GM21390 (cell line): ENCODE measurements at regions not wholly inside any gene's neighbourhood (a gene's known extent, or its start where the extent isn't known, plus 50 kb on each side); places are given as distances from the start of the nearest gene placed in this dataset.
"Not testable (repeated sequence)": the region's sequence is repeated elsewhere in the genome, so short reads cannot be mapped to it uniquely, and the experiment has no call there.

Experiments
- ATAC-seq: cut with Tn5 transposase; IDR thresholded peaks from one replicate; pipeline ENCODE4 v1.9.1; 2021; ENCODE audit not compliant: unreplicated experiment

DNA sequence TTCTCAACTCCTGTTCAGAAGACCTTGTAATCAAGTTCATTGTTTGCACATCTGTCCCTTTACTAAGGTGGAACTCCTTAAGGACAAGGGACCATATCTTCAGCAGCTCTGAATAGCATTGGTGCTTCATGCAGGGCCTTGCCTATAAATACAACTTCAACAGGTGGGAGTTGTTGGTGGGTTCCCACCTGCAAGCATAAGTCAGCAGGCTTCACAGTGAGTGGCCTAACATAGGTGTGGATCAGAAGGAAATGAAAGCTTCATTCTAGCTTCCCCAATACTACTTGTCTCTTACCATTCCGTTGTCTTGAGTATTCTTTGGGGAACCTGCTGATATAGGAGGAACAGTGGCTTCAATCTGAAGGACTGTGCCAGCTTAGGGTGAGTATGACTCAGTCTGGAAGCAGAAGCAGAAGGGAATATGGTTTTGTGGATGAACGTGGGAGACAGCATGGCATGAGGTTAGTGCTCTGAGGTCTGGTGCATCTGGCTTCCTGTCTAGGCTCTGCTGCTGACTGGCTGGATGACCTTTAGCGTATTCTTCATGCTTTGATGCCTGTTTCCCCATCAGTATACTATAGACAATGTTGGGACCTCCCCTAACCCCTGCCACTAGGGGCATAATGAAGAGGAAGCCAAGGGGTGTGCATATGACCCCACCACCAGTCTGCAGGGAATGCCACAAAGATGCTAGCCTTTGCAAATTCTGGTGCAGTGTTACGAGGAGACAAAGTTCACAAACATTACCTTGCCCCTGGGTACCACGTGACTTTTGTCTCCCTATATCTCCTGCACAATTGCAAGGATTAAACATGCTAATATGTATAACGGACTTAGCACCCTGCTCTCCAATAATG lies 192.3 kb downstream of the PALM2AKAP2 start:
- ATAC-seq, result peak; percentile 41

DNA sequence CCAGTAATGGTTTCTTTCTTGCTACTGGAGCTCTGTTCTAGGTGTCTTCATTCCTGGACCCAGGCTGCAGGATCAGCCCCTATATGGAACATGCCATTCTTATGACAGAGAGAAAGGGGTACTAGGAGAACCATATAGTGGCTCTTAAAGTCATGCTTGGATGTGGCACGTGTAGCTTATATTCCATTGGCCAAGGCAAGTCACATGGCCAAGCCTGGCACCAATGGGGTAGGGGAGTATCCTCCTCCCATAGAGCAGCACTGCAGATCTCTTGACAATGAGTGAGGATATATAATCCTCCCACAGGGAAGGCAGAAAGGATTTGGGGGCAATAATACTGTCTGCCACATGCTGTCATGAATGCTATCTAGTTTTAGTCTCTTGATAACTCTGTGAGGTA lies 193.3 kb downstream of the PALM2AKAP2 start:
- ATAC-seq, result no peak

DNA sequence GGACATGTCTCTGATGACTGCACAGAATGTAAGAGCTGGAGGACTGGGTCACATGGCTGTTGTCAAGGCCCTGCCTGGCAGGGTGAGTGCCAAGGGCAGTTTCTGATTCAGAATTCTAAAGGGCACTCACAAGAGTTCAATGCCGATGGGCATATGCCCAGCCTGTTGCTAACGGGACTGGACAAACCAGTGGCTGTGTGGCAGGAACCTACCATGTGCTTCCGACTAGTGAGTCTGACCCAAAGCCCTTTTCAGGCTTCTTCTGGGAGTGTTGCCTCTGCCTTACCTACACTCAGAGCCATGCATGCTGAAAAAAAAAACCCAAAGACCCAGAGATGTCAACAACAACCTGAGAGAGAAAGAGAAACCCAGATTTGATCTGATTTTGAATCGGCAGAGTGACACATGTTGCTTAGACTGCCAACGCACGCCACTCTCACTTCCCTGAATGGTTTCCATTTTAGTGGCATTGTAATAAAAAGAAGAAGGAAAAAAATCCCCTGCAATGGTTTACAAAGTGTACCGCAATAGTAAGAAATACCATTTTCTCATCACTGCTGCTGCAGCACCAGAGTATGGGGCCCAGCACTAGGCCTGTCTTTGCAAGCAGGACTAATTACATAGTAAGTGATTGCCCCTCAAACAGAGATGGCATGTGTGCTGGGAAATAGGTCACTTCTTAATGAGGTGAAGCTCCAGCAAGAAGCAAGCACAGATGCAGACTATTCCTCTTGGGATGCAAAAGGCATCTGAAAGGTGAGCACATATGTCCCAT lies 194.3 kb downstream of the PALM2AKAP2 start:
- ATAC-seq, result peak; percentile 77

DNA sequence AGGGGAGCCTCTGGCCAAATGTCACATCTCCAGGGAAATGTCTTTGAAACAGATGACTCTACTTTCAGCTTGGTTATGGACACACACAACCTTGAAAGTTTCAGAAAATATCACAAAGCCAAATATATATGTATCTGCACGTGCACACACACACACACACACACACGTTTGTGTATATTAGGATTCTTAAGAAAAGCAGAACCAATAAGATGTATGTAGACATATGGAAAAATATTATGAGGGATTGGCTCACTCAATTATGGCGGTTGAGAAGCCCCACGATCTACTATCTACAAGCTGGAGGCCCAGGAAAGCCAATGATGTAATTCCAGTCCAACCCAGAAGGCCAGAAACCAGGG lies 194.9 kb downstream of the PALM2AKAP2 start:
- peak; percentile 5 for ATAC-seq

DNA sequence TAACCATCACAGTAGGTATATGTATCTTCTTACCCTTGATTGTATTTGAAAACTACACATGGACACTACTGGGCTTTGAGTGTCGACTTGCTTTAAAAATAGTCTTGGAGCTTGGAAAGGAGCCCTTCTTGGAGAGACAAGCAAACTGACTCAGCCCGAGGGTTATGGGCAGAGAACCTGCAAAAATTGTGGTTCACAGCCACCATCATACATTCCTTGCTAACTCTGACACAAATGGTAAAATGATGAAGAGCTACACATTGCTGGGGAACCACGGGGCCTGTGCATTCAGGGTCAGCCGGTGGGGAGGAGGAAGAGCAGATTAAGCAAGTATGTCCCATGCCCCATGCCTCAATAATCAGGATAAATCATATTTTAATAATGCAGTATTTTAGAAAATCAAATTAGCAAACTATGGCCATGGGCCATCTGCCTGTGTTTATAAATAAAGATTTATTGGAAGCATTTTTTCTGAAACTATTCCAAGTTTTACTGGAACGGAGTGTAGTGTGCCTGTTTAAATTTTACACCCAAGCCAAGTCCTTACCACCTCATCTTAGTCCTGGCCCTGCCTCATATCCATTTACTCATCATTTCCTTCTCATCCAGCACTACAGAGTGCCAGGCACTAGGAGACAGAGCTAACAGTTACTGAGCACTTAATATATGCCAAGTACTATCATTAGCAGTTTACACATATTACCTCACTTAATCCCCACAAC lies 195.7 kb downstream of the PALM2AKAP2 start:
- ATAC-seq, result no peak

DNA sequence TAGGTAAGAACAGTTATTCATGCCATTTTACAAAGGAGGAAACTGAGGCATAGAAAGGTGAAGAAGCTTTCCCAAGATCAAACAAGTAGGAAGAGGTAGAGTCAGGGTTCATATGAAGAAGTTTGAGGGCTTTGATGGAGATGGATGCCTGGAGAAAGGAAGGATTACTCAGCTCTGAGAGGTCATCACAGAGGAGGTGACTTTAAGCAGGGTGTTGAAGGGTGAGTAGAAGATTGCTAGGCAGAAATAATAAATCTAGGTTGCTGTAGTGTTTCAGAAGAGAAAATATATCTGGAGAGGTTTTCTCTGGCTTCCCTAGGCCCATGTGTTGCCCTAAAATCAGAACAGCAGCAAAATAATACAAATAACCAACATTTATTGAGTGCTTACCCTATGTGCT lies 196.3 kb downstream of the PALM2AKAP2 start:
- ATAC-seq, result no peak

DNA sequence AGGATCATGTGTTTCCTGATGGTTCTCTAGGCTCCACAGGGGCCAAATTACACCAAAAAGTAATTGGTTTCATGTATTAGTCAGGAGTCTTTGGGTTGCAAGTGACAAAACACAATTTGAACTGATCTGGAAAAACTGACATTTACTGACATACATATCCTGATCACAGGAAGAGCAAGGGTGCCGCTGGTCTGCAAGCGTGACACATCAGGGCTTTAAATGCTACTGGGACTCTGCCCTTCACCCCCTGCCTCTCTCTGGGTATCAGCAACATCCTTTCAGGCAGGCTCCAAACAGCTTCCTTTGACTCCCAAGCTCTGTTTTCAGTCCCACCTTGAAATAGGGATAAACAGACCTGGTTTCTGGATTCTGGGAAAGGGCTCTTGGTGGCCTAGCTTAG lies 197.5 kb downstream of the PALM2AKAP2 start:
- ATAC-seq, result no peak

DNA sequence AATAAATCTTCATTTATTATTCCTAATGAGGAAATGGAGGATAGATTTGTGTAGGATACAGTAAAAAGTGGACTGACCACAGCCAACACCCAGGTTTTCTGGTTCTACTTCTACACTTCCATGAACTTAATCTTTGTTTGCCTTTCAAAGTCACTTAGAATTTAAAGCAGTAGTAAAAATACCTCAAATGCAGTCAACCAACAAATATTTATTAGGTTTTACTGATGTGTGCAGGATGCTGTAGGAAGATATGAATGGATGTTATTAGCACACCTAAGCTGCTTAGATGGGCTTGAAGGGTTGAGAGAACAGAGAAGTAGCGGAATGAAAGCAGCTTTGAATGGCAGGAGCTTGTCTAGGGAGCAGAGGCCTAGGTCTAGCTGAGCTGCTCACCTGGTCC lies 201.1 kb downstream of the PALM2AKAP2 start:
- ATAC-seq, result no peak

DNA sequence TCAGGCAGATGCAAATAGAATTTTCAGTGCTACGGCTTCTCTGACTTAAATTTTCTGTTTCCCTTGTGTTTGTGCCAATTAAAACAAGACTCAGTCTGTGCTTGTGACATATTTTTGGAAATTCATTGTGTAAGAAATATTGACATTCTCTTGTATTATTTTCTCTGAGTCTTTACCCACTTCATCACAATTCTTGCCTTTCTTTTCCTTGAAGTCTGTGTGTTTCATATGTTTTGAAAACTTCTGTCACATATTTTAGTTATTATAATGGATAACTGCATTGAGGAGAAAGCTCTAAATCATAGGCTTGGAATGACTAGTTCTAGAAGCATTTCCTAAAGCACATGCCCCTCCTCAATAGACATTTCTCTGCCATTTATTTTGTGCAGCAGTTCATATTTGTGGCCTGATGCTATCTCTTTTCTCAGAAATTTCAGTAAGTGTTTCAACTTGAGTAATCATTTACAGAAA lies 206.6 kb downstream of the PALM2AKAP2 start:
- ATAC-seq, result no peak

DNA sequence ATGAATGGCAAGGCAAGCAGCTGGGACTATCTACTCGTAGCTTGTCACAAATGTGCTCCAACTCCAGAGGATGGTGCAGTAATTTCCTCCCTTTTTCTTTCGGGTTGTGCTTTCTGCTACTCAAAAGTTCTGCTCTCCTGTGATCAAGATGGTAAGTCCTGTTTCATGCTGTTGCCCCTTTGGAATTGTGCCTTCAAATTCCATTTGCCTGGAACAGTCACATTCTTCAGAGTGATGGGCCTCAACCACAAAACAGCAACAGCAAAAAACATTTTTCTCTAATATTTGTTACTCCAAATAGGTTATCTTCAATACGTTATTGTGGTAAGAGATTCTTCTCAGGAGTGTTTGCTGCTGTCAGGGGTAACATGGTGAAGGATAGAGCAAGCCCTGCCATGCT lies 209.3 kb downstream of the PALM2AKAP2 start:
- no peak for ATAC-seq

DNA sequence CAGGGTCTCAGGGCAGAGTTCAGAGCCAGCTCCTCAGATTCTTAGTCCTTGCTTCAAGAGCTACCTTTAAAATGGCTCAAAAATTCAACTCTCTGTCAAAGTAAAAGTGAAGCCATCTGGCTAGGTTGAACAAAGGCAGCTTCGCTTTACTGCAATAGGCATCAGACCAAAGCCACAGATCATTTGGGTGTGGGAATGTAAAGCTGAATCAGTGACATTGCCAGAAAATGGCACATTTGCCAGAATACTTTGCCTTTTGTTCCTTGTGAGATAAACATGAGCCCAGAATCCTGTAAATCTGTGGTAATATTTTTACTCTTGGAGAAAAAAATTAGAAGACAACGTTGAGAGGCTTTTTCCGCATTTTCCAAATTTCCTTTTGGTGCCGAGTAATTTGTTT lies 210.5 kb downstream of the PALM2AKAP2 start:
- ATAC-seq, result no peak

DNA sequence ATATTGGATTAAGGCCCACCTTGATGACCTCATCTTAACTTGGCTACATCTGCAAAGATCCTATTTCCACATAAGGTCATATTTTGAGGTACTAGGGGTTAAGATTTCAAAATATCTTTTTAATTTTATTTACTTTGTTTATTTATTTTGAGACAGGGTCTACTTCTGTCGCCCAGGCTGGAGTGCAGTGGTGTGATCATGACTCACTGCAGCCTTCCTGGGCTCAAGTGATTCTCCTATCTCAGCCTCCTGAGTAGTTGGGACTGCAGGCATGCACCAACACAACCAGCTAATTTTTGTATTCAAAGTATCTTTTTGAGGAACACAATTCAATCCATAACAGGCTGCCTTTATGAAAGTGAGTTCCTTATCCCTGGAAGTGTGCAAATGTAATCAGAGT lies 212.3 kb downstream of the PALM2AKAP2 start:
- no peak for ATAC-seq

DNA sequence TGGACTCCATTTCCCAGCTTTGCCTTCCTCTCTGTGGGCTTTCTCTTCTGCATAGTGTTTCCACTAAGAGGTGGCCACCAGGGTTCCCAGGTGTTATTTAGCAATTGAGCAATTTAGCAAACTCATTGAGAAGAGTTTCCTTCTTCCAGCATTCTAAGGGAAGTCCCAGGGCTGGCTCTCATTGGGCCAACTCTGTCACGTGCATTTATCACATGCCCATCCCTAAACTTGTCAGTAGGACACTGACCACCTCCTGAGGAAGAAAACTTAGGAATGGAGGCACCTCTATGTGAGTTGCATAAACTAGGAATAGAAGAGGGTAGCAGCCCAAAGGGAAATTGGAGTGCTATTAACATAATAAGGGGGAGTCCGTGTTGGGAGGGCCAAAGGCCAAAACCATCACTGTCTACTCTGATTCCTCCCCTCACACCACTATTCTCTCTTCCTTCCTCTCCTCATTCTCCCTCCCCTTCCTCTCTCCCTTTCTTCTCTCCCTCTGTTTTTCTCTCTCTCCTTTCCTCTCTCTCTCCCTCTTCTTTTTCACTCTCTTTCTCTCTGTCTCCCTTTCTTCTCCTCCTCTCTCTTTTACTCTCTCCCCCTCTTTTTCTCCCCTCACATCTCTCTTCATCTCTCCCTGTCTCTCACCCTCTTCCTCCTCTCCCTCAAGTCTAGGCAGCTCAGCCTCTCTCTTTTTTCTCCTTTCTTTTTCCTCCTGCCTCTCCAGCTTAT lies 213.4 kb downstream of the PALM2AKAP2 start:
- ATAC-seq, result no peak

DNA sequence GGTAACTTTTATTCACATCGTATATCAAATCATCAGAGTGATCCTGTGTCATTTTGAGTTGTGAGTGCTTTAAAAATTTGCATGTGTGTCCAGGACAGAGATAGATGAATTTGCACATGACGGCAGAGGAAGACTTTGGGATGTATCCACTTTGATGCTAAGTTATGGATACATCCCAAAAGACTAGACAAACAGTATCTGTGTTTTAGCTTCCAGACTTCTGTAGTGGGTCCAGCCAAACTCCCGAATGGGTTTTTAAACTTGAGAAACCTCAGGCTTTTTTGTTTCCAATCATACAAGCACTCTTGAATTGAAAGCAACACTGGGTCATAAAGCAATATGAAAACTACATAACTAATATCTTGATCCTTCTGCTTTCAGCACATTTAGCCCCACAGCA lies 213.8 kb downstream of the C9orf152 start:
- ATAC-seq, result no peak

DNA sequence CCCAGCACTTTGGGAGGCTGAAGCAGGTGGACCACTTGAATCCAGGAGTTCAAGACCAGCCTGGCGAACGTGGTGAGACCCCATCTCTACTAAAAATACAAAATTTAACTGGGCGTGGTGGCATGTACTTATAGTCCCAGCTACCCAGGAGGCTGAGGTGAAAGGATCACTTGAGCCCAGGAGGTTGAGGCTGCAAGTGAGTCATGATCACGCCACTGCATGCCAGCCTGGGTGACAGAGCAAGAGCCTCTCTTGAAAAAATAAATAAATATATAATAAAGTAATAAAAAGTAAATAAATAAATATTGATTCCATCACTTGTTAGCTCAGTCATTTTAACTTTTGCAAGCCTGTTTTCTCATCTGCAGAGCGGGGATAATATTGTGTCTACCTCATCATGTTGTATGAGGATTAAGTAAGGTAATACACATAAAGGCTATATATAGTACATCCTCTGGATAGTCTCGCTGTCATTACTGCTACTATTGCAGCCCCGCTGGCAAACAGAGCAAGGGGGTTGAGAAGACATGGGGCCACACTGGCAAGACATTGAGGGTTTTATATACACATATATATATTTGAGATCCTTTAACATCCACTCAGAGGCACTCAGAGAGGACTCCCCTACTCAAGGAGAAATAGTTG lies 210.9 kb downstream of the C9orf152 start:
- ATAC-seq, result no peak

DNA sequence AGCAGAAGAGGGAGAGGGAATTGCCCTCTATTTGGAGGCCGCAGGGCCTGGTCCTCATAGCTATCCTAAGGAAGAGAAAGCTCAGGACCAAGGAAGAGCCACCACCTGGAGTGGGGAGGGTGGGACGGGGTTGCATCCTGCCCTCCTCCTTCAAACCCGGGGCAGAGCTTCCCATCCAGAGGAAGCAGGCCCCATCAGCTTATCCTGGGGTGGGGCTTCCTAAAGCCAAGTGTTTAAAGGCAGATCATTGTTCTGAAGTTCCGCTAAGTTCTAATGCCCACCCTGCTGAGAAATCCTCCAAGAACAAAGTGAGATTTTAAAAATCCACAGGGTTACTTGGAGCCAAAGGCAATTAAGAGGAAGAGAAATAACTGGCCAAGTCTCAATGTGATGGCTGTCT lies 210.3 kb downstream of the C9orf152 start:
- ATAC-seq, result no peak

DNA sequence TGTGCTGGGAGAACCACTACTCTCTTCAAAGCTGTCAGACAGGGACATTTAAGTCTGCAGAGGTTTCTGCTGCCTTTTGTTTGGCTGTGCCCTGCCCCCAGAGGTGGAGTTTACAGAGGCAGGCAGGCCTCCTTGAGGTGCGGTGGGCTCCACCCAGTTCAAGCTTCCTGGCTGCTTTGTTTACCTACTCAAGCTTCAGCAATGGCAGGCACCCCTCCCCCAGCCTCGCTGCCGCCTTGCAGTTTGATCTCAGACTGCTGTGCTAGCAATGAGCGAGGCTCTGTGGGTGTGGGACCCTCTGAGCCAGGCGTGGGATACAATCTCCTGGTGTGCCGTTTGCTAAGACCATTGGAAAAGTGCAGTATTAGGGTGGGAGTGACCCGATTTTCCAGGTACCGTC lies 202.4 kb downstream of the C9orf152 start:
- ATAC-seq, result not testable (repeated sequence)

DNA sequence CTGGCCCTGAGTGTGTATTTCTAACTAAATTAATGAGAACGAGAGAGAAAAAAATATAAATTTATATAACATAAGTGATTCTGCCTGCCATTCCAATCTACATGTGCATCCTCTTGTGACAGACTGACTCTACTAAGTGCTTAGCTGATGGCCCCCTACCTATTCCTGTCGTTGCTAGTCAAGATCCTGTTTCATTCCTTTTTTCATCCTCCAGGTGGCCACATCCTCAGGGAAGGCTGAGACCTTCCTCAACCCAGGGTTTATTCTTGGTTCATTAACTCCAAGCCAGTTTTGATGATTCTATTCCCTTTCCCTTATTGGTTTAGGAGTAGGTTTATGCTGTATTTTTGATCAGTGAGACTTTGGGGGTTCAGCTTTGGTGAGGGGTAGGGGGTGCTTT lies 201.3 kb downstream of the C9orf152 start:
- ATAC-seq, result no peak

DNA sequence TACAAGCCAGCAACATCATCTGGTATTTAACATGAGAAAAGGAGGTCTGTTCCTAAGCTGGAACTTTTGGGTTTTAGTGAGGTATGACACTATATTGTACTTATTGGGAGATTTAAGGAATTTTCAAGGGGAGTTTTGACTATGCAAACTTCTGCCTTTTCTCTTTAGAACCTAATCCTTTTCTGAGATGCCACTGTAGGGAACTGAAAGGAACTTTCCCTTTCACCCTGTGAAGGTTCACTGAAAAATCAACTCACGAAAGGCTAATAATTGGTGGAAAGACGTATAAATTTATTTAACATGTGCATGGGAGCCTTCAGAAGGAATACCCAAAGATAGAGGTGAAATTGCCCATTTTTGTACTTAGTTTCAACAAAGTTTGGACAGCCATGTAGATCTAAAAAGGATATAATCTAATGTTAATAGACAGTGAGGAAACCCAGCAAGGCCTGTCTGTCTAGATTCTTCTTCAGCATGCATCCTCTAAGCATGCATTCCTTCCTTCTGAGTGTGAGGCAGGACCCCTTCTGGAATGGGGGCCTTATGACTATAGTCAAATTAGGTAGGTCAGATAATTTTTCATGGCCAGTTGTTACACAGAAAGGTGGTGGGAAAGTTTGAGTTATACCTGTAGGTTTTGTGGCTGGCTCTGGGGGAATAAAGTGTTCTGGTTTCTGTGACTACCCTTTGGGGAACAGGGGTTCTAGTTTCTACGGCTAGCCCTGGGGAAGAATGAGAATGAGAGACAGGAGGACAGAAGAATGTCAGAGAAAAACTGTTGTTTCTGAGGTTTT lies 200.3 kb downstream of the C9orf152 start:
- ATAC-seq, result peak; percentile 91

DNA sequence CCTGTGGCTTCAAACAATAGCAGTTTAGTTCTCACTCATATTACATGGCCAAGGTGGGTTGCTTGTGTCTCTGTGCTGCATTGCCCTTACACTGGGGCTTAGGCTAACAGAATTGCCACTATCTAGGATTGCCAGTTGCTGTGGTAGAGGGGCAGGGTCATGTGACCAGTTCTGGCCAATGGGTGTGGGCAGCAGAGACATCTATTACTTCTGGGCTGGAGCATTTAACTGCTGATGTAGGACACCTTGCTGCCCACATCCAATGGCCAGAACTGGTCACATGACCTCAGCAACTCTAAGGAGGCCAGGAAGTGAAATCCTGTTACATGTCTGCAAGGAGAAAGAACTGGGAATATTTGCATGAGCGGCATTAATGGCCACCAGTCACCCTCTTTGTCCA lies 199.3 kb downstream of the C9orf152 start:
- ATAC-seq, result no peak
